Caco-2 (cell line): ENCODE measurements at regions not wholly inside any gene's neighbourhood (a gene's known extent, or its start where the extent isn't known, plus 50 kb on each side); places are given as distances from the start of the nearest gene placed in this dataset.

Experiments
- BruUV-seq: library from RNA; stranded (reverse); fragments of 400-500 nt; replicated peaks from 2 replicates; lab custom pipeline; 2021; lab: Mats Ljungman, UMichigan
- CTCF ChIA-PET: fragments of 300-600 bp; sonication (Branson Sonifier 250); formaldehyde crosslinking; loops from one replicate; lab custom pipeline; 2022; ENCODE audit warnings: antibody characterized with exemption; lab: Charles Lee
- POLR2A ChIA-PET: fragments of 300-600 bp; sonication (Branson Sonifier 250); formaldehyde crosslinking; loops from one replicate; lab custom pipeline; 2022; ENCODE audit warnings: antibody characterized with exemption; lab: Charles Lee
- DNase-seq, 2 experiments: peaks; one replicate each; pipeline versions ENCODE4 v3.0.0 to v3.0.0-alpha.2; 2020 to 2022
- H3K27me3 ChIP-seq: replicated peaks from 2 replicates; pipeline ENCODE4 v1.6.0; 2011; ENCODE audit warnings: low read length; ENCODE audit not compliant: control insufficient read depth, insufficient read depth
- H3K36me3 ChIP-seq: 2 replicates; pipeline ENCODE4 v1.5.1; 2011; ENCODE audit warnings: low read length; ENCODE audit not compliant: control insufficient read depth, insufficient read depth
- H3K4me1 ChIP-seq: fragments of 250-450 bp; sonication (Bioruptor Pico); 2 replicates; pipeline ENCODE4 v1.5.1; 2020; ENCODE audit warnings: mild to moderate bottlenecking
- H3K4me3 ChIP-seq: 2 replicates; pipeline ENCODE4 v1.5.1; 2011; ENCODE audit warnings: low read depth, mild to moderate bottlenecking, control low read depth, low read length
- H3K9me3 ChIP-seq: fragments of 250-450 bp; sonication (Bioruptor Pico); 2 replicates; pipeline ENCODE4 v1.5.1; 2020; ENCODE audit warnings: mild to moderate bottlenecking, moderate library complexity
- H3K27ac Mint-ChIP-seq: one replicate; pipeline ENCODE4 v1.8.0; 2022; ENCODE audit warnings: mixed read lengths; ENCODE audit not compliant: unreplicated experiment
- H3K27me3 Mint-ChIP-seq: one replicate; pipeline ENCODE4 v1.8.0; 2022; ENCODE audit warnings: mixed read lengths; ENCODE audit not compliant: insufficient read depth, unreplicated experiment
- H3K36me3 Mint-ChIP-seq: one replicate; pipeline ENCODE4 v1.8.0; 2022; ENCODE audit warnings: mild to moderate bottlenecking, mixed read lengths; ENCODE audit not compliant: insufficient read depth, unreplicated experiment
- H3K4me1 Mint-ChIP-seq: one replicate; pipeline ENCODE4 v1.8.0; 2022; ENCODE audit warnings: low read depth, mixed read lengths; ENCODE audit not compliant: unreplicated experiment
- H3K4me3 Mint-ChIP-seq: one replicate; pipeline ENCODE4 v1.8.0; 2022; ENCODE audit warnings: mild to moderate bottlenecking, moderate library complexity, mixed read lengths; ENCODE audit not compliant: unreplicated experiment
- H3K9me3 Mint-ChIP-seq: one replicate; pipeline ENCODE4 v1.8.0; 2022; ENCODE audit warnings: mixed read lengths; ENCODE audit not compliant: unreplicated experiment
- CTCF ChIP-seq, 2 experiments: fragments of 200-600 bp in 1 of 2; IDR thresholded peaks; 1 replicate in 1 of 2; 2 replicates in 1 of 2; pipeline versions ENCODE4 v1.5.1 to v1.8.0; 2011 to 2022; ENCODE audit warnings: antibody characterized with exemption in 1 of 2, control low read depth in 1 of 2, inconsistent platforms in 1 of 2, low read depth in 1 of 2, low read length in 1 of 2, mild to moderate bottlenecking in 1 of 2, moderate library complexity in 1 of 2; ENCODE audit not compliant: insufficient read depth in 1 of 2, severe bottlenecking in 1 of 2, unreplicated experiment in 1 of 2
- intact Hi-C: fragments of 100-400 bp; cut with micrococcal nuclease; formaldehyde crosslinking; loops from one replicate; pipeline ENCODE4 v1.10.0; 2022; ENCODE audit not compliant: unreplicated experiment

DNA sequence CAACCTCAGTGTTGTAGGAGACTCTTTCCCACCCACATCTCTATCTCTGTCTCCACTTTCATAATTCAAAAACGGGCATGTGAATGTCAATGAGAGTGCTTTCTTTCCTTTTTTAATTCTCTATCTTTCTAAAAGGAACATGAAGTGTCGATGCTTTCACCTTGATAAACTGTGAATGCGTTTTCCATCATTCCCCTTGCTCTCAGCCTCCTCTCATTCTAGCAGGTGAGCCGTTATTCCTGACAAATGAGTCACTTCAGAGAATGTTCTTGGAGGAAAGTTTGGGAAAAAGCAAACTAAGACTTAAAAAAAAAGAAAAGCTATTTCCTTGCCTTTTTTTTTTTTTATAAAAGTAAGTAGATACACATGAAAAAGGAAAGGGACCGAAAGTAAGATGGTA is 226.0 kb upstream of the C1orf87 start:
- ChIA-PET POLR2A (no interaction called here), CTCF (no interaction called here)
- H3K27me3 ChIP-seq = no peaks in the 10 kb centered on the region
- no peak for DNase-seq
- BruUV-seq = no TSS peak
- Mint-ChIP-seq H3K27ac (no peak overlapping the region), H3K4me1 (no peaks in the 10 kb centered on the region), H3K4me3 (no peak overlapping the region), H3K9me3 (no peaks in the 10 kb centered on the region), H3K27me3 (peaks cover 3% of the 10 kb centered on the region), H3K36me3 (no peaks in the 10 kb centered on the region)
- no peak for TF ChIP-seq CTCF (IDR thresholded peaks at IDR 0.05; ENCODE audit: insufficient read depth in 1 of 2, low read depth in 1 of 2, low read length in 1 of 2, severe bottlenecking in 1 of 2, unreplicated experiment in 1 of 2)
- H3K4me3 ChIP-seq = no peak overlapping the region
- H3K9me3 ChIP-seq = no peaks in the 10 kb centered on the region
- H3K36me3 ChIP-seq = no peaks in the 10 kb centered on the region
- intact Hi-C loops = no loop called here
- H3K4me1 ChIP-seq = no peaks in the 10 kb centered on the region

DNA sequence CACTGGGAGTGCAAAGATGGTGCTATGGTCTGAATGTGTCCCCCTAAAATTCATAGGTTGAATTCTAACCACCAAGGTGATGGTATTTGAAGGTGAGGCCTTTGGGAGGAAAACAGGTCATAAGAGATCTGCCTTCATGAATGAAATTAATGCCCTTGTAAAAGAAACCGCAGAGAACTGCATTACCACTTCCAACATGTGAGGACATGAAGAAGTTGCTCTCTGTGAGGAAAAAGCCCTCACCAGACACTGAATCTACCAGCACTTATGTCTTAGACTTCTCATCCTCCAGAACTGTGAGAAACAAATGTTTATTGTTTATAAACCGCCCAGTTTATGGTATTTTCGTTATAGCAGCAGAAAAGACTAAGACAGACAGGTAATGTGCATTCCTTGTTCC is 224.7 kb upstream of the C1orf87 start:
- H3K27me3 ChIP-seq = no peaks in the 10 kb centered on the region
- Mint-ChIP-seq H3K36me3 (no peaks in the 10 kb centered on the region), H3K4me3 (no peak overlapping the region), H3K4me1 (no peaks in the 10 kb centered on the region), H3K27ac (no peak overlapping the region), H3K27me3 (peaks cover 3% of the 10 kb centered on the region), H3K9me3 (no peaks in the 10 kb centered on the region)
- DNase-seq = no peak
- H3K36me3 ChIP-seq = no peaks in the 10 kb centered on the region
- no peaks in the 10 kb centered on the region for H3K4me1 ChIP-seq
- H3K9me3 ChIP-seq = no peaks in the 10 kb centered on the region
- no peak for TF ChIP-seq CTCF (IDR thresholded peaks at IDR 0.05; ENCODE audit: insufficient read depth in 1 of 2, low read depth in 1 of 2, low read length in 1 of 2, severe bottlenecking in 1 of 2, unreplicated experiment in 1 of 2)
- CTCF ChIA-PET = no interaction called here
- BruUV-seq = no TSS peak
- intact Hi-C loops = no loop called here
- POLR2A ChIA-PET = no interaction called here
- no peak overlapping the region for H3K4me3 ChIP-seq

GRCh38 chr1:60296794-60297193 is 223.2 kb upstream of the C1orf87 start:
- no peak for DNase-seq
- intact Hi-C loops = no loop called here
- no peak for TF ChIP-seq CTCF (IDR thresholded peaks at IDR 0.05; ENCODE audit: insufficient read depth in 1 of 2, low read depth in 1 of 2, low read length in 1 of 2, severe bottlenecking in 1 of 2, unreplicated experiment in 1 of 2)
- H3K4me1 ChIP-seq = no peaks in the 10 kb centered on the region
- H3K27me3 ChIP-seq = no peaks in the 10 kb centered on the region
- peaks cover 3% of the 10 kb centered on the region for H3K27me3 Mint-ChIP-seq
- no peak overlapping the region for H3K4me3 Mint-ChIP-seq
- H3K36me3 Mint-ChIP-seq = no peaks in the 10 kb centered on the region
- no peaks in the 10 kb centered on the region for H3K4me1 Mint-ChIP-seq
- ChIA-PET POLR2A (no interaction called here), CTCF (no interaction called here)
- no peaks in the 10 kb centered on the region for H3K9me3 ChIP-seq
- no peak overlapping the region for H3K27ac Mint-ChIP-seq
- no peaks in the 10 kb centered on the region for H3K36me3 ChIP-seq
- no TSS peak for BruUV-seq
- H3K9me3 Mint-ChIP-seq = no peaks in the 10 kb centered on the region
- H3K4me3 ChIP-seq = no peak overlapping the region
